Keratinocyte (primary cell): ENCODE measurements at regions not wholly inside any gene's neighbourhood (a gene's known extent, or its start where the extent isn't known, plus 50 kb on each side); places are given as distances from the start of the nearest gene placed in this dataset.

ENCODE experiments used
- DNase-seq: peaks from one replicate; pipeline ENCODE4 v3.0.0-alpha.2; 2011; ENCODE audit warnings: low read depth, missing footprints, low spot score
- FAIRE-seq: peaks from 2 replicates; lab custom pipeline; 2011; peaks lifted over from hg19 to GRCh38; lab: Jason Lieb, UNC
- H2AFZ ChIP-seq: 2 replicates; pipeline ENCODE4 v1.6.0; 2012; ENCODE audit warnings: low read length, control low read depth, inconsistent platforms; ENCODE audit not compliant: control insufficient read depth
- H3K27ac ChIP-seq: 2 replicates; pipeline ENCODE4 v1.5.1; 2011; ENCODE audit warnings: low read length; ENCODE audit not compliant: control insufficient read depth, insufficient read depth
- H3K27me3 ChIP-seq: 3 replicates; pipeline ENCODE4 v1.6.0; 2011; ENCODE audit warnings: low read length; ENCODE audit not compliant: control insufficient read depth, insufficient read depth; ENCODE audit errors: extremely low read depth
- H3K36me3 ChIP-seq, 2 experiments: 2 replicates in 1 of 2; 3 replicates in 1 of 2; pipeline ENCODE4 v1.5.1; 2011; ENCODE audit warnings: low read length in 2 of 2, mild to moderate bottlenecking in 1 of 2; ENCODE audit not compliant: control insufficient read depth in 2 of 2, insufficient read depth in 2 of 2; ENCODE audit errors: extremely low read depth in 1 of 2
- H3K4me1 ChIP-seq: 3 replicates; pipeline ENCODE4 v1.5.1; 2011; ENCODE audit warnings: low read length; ENCODE audit not compliant: control insufficient read depth, insufficient read depth; ENCODE audit errors: extremely low read depth
- H3K4me2 ChIP-seq: 3 replicates; pipeline ENCODE4 v1.6.0; 2011; ENCODE audit warnings: low read depth, low read length; ENCODE audit not compliant: control insufficient read depth, insufficient read depth; ENCODE audit errors: extremely low read depth
- H3K4me3 ChIP-seq, 3 experiments: fragments of 200-600 bp in 1 of 3; sonication (generic) in 1 of 3; 2 replicates in 2 of 3; 3 replicates in 1 of 3; pipeline ENCODE4 v1.5.1; 2011 to 2016; ENCODE audit warnings: low read length in 3 of 3, mild to moderate bottlenecking in 3 of 3, control low read depth in 2 of 3, inconsistent platforms in 1 of 3, low read depth in 1 of 3, mixed read lengths in 1 of 3, mixed run types in 1 of 3, moderate library complexity in 1 of 3; ENCODE audit not compliant: control insufficient read depth in 2 of 3, insufficient read depth in 2 of 3; ENCODE audit errors: extremely low read depth in 1 of 3
- H3K79me2 ChIP-seq: 2 replicates; pipeline ENCODE4 v1.6.0; 2012; ENCODE audit warnings: low read length; ENCODE audit not compliant: control insufficient read depth, insufficient read depth
- H3K9ac ChIP-seq: 3 replicates; pipeline ENCODE4 v1.6.0; 2011; ENCODE audit warnings: low read length; ENCODE audit not compliant: control insufficient read depth, insufficient read depth; ENCODE audit errors: extremely low read depth
- H3K9me1 ChIP-seq: 3 replicates; pipeline ENCODE4 v1.6.0; 2011; ENCODE audit warnings: low read length; ENCODE audit not compliant: control insufficient read depth, insufficient read depth; ENCODE audit errors: extremely low read depth
- H3K9me3 ChIP-seq: 2 replicates; pipeline ENCODE4 v1.5.1; 2012; ENCODE audit warnings: low read depth, low read length; ENCODE audit not compliant: control insufficient read depth
- H4K20me1 ChIP-seq: 3 replicates; pipeline ENCODE4 v1.6.0; 2011; ENCODE audit warnings: low read length; ENCODE audit not compliant: control insufficient read depth, insufficient read depth; ENCODE audit errors: extremely low read depth
- EZH2 ChIP-seq: IDR thresholded peaks from one replicate; pipeline ENCODE4 v1.6.1; 2012; ENCODE audit warnings: inconsistent platforms, mild to moderate bottlenecking, low read length, moderate library complexity
- dilution Hi-C: fragments of 300-500 bp; cut with MboI; formaldehyde crosslinking; loops from one replicate; pipeline ENCODE4 v1.7.0; 2020; ENCODE audit warnings: low sequenced_read_pairs; ENCODE audit not compliant: extremely low pct_ligation_motif_present
- TF ChIP-seq, protein P1 (sequence below), 3 experiments: IDR thresholded peaks in 1 of 3; conservative IDR thresholded peaks in 1 of 3; optimal IDR thresholded peaks in 1 of 3; 2 replicates in 2 of 3; 3 replicates in 1 of 3; pipeline versions ENCODE3 to v1.5.1; 2011; ENCODE audit warnings: low read length in 3 of 3, mild to moderate bottlenecking in 3 of 3, moderate library complexity in 2 of 3, control low read depth in 1 of 3, inconsistent platforms in 1 of 3; ENCODE audit not compliant: insufficient read depth in 2 of 3; ENCODE audit errors: extremely low read depth in 1 of 3

DNA sequence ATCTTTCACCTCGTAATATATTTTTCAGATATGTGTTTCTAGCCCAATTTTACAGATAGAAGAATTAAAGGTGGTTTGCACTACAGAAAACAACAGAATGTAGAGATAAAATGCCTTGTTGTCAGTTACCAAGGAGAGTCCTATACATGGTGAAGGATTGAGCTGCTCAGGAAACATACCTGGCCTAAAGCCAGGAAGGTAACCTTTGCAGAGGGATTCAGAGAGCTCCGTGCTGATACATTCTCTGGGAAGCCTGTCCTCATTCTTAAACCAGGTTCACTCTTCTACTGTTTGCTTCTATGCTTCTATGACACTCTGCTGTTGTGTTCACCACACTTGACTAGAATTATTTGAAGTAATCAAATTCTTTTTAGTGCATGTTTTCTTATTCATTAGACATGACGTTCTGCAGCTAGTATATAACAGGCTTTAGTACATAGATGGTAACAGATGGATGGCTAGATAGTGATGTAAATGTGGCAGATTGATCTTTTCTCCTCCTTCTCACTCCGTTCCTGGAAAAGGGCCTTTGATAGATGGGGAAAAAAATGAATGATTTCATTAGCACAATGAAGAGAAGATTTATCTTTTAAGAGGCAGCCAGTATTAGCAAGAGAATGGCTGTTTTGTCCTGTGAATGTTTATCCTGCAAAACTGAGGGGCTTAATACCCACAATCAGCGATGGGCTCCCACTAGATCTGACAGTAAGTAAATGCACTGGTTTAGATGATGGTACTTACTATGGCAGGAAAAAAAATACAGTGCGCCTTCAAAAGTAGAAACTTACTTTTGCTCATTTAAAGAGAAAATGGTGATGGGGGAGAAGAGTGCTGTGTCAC, 589.6 kb upstream of the FAM98A start:
- no peaks in the 10 kb centered on the region for H3K27me3 ChIP-seq
- no peak overlapping the region for H3K4me3 ChIP-seq
- TF ChIP-seq, protein P1, sequence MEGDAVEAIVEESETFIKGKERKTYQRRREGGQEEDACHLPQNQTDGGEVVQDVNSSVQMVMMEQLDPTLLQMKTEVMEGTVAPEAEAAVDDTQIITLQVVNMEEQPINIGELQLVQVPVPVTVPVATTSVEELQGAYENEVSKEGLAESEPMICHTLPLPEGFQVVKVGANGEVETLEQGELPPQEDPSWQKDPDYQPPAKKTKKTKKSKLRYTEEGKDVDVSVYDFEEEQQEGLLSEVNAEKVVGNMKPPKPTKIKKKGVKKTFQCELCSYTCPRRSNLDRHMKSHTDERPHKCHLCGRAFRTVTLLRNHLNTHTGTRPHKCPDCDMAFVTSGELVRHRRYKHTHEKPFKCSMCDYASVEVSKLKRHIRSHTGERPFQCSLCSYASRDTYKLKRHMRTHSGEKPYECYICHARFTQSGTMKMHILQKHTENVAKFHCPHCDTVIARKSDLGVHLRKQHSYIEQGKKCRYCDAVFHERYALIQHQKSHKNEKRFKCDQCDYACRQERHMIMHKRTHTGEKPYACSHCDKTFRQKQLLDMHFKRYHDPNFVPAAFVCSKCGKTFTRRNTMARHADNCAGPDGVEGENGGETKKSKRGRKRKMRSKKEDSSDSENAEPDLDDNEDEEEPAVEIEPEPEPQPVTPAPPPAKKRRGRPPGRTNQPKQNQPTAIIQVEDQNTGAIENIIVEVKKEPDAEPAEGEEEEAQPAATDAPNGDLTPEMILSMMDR (optimal IDR thresholded peaks at IDR 0.05 in 1 of 3, IDR thresholded peaks at IDR 0.05 in 1 of 3, conservative IDR thresholded peaks at IDR 0.05 in 1 of 3; ENCODE audit: extremely low read depth in 1 of 3, insufficient read depth in 2 of 3, low read length in 3 of 3): no peak
- no peak for TF ChIP-seq EZH2
- H3K79me2 ChIP-seq: no peaks in the 10 kb centered on the region
- FAIRE-seq (no peak), DNase-seq (no peak)
- H3K9ac ChIP-seq: no peak overlapping the region
- no peaks in the 10 kb centered on the region for H4K20me1 ChIP-seq
- dilution Hi-C loops: no loop called here
- H3K36me3 ChIP-seq: no peaks in the 10 kb centered on the region
- H3K4me2 ChIP-seq: no peak overlapping the region
- H3K4me1 ChIP-seq: no peaks in the 10 kb centered on the region
- no peak overlapping the region for H2AFZ ChIP-seq
- H3K9me1 ChIP-seq: no peaks in the 10 kb centered on the region
- H3K9me3 ChIP-seq: no peaks in the 10 kb centered on the region
- H3K27ac ChIP-seq: no peak overlapping the region

- Histone ChIP-seq H3K4me1 (no peaks in the 10 kb centered on the region), H3K4me2 (no peak overlapping the region), H3K9me1 (no peaks in the 10 kb centered on the region), H4K20me1 (no peaks in the 10 kb centered on the region), H3K79me2 (no peaks in the 10 kb centered on the region), H3K4me3 (no peak overlapping the region), H3K9ac (no peak overlapping the region), H3K27me3 (no peaks in the 10 kb centered on the region), H3K27ac (no peak overlapping the region), H2AFZ (no peak overlapping the region), H3K9me3 (no peaks in the 10 kb centered on the region), H3K36me3 (no peaks in the 10 kb centered on the region)
- DNase-seq (no peak), FAIRE-seq (no peak)
- dilution Hi-C loops: no loop called here
- TF ChIP-seq, protein P1 (optimal IDR thresholded peaks at IDR 0.05 in 1 of 3, IDR thresholded peaks at IDR 0.05 in 1 of 3, conservative IDR thresholded peaks at IDR 0.05 in 1 of 3; ENCODE audit: extremely low read depth in 1 of 3, insufficient read depth in 2 of 3, low read length in 3 of 3): no peak
- no peak for TF ChIP-seq EZH2
Measured at GRCh38 chr2:34179511-34179910, 580.4 kb upstream of the FAM98A start.
